ENCODE measurements at regions not wholly inside any gene's neighbourhood (a gene's known extent, or its start where the extent isn't known, plus 50 kb on each side); places are given as distances from the start of the nearest gene placed in this dataset.
A peak's percentile ranks its signal among the peaks of the same experiment; 100 is the strongest.

DNA sequence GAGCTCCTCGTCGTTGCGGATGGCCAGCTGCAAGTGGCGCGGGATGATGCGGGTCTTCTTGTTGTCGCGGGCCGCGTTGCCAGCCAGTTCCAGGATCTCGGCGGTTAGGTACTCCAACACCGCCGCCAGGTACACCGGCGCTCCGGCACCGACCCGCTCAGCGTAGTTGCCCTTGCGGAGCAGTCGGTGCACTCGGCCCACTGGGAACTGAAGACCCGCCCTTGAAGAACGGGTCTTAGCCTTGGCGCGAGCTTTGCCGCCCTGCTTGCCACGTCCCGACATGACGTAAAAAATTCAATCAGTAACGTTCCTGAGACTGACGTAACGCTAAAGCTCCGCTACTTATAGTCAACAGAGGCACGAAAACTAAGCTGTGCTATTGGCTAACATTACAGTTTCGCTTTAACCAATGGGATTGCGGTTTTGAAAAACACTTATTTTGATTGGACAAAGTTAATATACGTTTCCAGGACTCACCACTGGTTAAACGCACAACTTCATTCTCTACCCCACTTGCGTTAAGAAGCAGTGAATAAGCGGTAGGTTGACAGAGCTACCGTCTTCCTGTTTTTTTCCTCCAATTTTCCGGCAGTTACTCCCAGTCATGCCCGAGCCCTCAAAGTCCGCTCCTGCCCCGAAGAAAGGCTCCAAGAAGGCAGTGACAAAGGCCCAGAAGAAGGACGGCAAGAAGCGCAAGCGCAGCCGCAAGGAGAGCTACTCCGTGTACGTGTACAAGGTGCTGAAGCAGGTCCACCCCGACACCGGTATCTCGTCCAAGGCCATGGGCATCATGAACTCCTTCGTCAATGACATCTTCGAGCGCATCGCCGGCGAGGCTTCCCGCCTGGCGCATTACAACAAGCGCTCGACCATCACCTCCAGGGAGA lies 73.9 kb downstream of the OR2B2 start:
- TF ChIP-seq FOXP2 (optimal IDR thresholded peaks at IDR 0.05; ENCODE audit: borderline replicate concordance, extremely low read depth, extremely low read length, insufficient read depth) (no peak), TAF1 (IDR thresholded peaks at IDR 0.05; ENCODE audit: borderline replicate concordance, insufficient read depth, low read length) (peak; percentile 88; the same call in 1 of the 2 replicates), SIN3A (IDR thresholded peaks at IDR 0.05; ENCODE audit: borderline replicate concordance, insufficient read depth, low read length) (no peak), POLR2AphosphoS5 (IDR thresholded peaks at IDR 0.05; ENCODE audit: low read depth, low read length) (peak; percentile 65; the same call in 1 of the 2 replicates)
- TF ChIP-seq, protein P1, sequence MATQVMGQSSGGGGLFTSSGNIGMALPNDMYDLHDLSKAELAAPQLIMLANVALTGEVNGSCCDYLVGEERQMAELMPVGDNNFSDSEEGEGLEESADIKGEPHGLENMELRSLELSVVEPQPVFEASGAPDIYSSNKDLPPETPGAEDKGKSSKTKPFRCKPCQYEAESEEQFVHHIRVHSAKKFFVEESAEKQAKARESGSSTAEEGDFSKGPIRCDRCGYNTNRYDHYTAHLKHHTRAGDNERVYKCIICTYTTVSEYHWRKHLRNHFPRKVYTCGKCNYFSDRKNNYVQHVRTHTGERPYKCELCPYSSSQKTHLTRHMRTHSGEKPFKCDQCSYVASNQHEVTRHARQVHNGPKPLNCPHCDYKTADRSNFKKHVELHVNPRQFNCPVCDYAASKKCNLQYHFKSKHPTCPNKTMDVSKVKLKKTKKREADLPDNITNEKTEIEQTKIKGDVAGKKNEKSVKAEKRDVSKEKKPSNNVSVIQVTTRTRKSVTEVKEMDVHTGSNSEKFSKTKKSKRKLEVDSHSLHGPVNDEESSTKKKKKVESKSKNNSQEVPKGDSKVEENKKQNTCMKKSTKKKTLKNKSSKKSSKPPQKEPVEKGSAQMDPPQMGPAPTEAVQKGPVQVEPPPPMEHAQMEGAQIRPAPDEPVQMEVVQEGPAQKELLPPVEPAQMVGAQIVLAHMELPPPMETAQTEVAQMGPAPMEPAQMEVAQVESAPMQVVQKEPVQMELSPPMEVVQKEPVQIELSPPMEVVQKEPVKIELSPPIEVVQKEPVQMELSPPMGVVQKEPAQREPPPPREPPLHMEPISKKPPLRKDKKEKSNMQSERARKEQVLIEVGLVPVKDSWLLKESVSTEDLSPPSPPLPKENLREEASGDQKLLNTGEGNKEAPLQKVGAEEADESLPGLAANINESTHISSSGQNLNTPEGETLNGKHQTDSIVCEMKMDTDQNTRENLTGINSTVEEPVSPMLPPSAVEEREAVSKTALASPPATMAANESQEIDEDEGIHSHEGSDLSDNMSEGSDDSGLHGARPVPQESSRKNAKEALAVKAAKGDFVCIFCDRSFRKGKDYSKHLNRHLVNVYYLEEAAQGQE (IDR thresholded peaks at IDR 0.05; ENCODE audit: insufficient read depth in 1 of 2, low read depth in 2 of 2, low read length in 2 of 2) = peak in 1 of 2 experiments; percentile 23; a peak in 1 of 4 replicates

DNA sequence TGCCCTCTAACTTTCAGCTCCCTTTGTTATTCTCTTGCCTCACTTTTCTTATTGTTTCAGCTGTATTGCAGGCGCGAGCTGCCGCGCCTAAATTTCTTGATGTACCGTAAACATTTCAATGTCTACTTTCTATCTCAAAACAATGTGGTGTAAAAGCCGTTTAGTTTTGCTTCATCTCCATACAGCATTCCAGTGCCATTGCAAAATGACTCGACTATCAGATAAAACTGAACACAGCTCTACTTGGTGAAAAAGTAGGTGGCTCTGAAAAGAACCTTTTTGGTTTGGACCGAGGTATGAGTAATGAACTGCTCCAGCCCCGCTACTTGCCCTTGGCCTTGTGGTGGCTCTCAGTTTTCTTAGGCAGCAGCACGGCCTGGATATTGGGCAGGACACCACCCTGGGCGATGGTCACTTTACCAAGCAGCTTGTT lies 74.6 kb downstream of the OR2B2 start:
- TF ChIP-seq TAF1 (IDR thresholded peaks at IDR 0.05; ENCODE audit: borderline replicate concordance, insufficient read depth, low read length) (no peak), FOXP2 (optimal IDR thresholded peaks at IDR 0.05; ENCODE audit: borderline replicate concordance, extremely low read depth, extremely low read length, insufficient read depth) (no peak), SIN3A (IDR thresholded peaks at IDR 0.05; ENCODE audit: borderline replicate concordance, insufficient read depth, low read length) (no peak), POLR2AphosphoS5 (IDR thresholded peaks at IDR 0.05; ENCODE audit: low read depth, low read length) (peak; percentile 9; the same call in 1 of the 2 replicates)
- TF ChIP-seq, protein P1 (IDR thresholded peaks at IDR 0.05; ENCODE audit: insufficient read depth in 1 of 2, low read depth in 2 of 2, low read length in 2 of 2) = no peak

DNA sequence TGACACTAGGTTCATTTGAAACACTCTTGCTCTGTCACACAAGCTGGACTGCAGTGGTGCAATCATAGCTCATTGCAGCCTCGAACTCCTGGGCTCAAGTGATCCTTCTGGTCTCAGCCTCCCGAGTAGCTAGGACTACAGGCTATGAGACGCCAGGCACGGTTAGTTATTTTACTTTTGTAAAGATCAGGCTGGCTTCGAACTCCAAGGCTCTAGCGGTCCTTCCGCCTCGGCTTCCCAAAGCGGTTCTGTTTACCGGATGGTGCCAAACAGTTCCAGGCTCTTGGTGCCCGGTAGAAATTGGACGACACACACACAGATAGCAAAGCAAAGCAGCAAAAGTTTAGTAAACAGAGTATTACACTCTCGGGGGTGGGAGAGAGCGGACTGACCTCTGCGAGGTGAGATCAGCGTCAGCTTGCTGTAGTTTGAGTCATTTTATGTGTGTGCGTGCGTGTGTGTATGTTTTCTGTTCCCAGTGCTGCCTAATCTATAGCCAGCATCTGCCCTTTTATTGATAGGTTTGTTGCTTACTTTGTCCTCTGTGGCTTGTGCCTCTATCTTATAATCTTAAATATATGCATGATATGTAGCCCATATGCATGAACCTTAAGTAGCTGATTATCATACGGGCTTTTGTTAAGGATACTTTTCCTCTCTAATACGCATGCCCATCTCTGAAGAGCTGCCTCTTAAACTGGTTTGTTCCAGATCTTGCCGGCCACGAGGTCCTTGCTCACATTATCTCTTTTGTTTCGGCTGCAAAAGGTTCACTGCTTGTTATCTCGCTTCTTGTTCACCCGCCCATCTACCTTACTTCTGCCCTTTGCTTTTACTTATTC lies 75.2 kb downstream of the OR2B2 start:
- TF ChIP-seq TAF1 (IDR thresholded peaks at IDR 0.05; ENCODE audit: borderline replicate concordance, insufficient read depth, low read length) (peak; percentile 62; the same call in 1 of the 2 replicates), POLR2AphosphoS5 (IDR thresholded peaks at IDR 0.05; ENCODE audit: low read depth, low read length) (peak; percentile 81; the same call in 1 of the 2 replicates), SIN3A (IDR thresholded peaks at IDR 0.05; ENCODE audit: borderline replicate concordance, insufficient read depth, low read length) (0 out of 2 replicates have a peak, but pooled peaks have one; percentile 21)
- TF ChIP-seq, protein P1 (IDR thresholded peaks at IDR 0.05; ENCODE audit: insufficient read depth in 1 of 2, low read depth in 2 of 2, low read length in 2 of 2) = no peak

DNA sequence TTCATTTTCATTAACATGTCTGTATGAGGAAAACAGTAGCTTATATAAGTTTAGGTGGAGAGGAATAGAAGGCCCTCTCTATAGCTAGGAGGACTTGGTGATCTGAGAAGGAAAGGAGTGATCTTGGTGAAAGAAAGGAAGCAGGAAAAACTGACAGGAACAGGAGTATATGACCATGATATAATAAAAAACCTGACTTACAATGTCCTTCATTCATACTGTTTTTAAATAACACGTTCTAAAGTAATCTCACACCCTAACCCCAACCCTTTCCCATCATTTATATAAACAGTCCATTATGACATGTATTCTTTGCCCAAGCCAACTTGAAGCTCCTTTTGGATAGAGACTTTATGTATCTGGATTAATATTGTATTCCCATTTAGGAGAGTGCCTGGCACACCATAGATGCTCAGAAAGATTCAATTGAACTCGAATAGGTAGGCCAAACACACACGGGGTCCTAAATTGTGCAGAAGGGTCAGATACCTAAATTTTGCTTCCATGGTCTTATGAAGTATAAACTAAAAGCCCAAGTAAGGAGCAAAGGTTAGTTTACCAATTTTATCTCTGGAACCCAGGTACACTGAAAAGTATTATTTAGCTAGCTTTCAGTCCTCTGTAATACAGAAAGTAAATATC lies 75.9 kb downstream of the OR2B2 start:
- TF ChIP-seq, protein P1 (IDR thresholded peaks at IDR 0.05; ENCODE audit: insufficient read depth in 1 of 2, low read depth in 2 of 2, low read length in 2 of 2) = no peak
- no peak for TF ChIP-seq FOXP2 (optimal IDR thresholded peaks at IDR 0.05; ENCODE audit: borderline replicate concordance, extremely low read depth, extremely low read length, insufficient read depth)
- no peak for TF ChIP-seq POLR2AphosphoS5 (IDR thresholded peaks at IDR 0.05; ENCODE audit: low read depth, low read length)
- no peak for TF ChIP-seq TAF1 (IDR thresholded peaks at IDR 0.05; ENCODE audit: borderline replicate concordance, insufficient read depth, low read length)
- no peak for TF ChIP-seq SIN3A (IDR thresholded peaks at IDR 0.05; ENCODE audit: borderline replicate concordance, insufficient read depth, low read length)
